Stimulated activated CD4-positive, alpha-beta T cell treated with anti-CD3 and anti-CD28 coated beads, Interleukin-4, amount 100 ng/mL, for 24 hours (primary cell): ENCODE measurements at regions not wholly inside any gene's neighbourhood (a gene's known extent, or its start where the extent isn't known, plus 50 kb on each side); places are given as distances from the start of the nearest gene placed in this dataset.

ENCODE experiments used
- DNase-seq: peaks from one replicate; pipeline ENCODE4 v3.0.0-alpha.2; 2020

DNA sequence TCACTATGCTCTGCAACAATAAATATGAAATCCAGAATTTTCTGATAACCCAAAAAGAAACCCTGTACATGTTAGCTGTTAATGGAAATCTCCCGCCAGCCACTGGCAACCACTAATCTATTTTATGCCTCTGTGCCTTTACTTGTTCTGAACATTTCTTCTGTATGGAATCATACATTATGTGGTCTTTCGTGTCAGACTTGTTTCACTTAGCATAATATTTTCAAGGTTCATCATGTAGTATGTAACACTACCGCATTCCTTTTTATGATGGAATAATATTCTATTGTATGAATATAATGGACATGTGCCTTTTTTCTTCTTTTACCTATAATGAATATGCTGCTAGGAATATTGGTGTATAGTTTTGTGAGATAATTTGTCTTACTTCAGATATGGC, 1123.3 kb downstream of the EFNB2 start:
- no peak for DNase-seq

DNA sequence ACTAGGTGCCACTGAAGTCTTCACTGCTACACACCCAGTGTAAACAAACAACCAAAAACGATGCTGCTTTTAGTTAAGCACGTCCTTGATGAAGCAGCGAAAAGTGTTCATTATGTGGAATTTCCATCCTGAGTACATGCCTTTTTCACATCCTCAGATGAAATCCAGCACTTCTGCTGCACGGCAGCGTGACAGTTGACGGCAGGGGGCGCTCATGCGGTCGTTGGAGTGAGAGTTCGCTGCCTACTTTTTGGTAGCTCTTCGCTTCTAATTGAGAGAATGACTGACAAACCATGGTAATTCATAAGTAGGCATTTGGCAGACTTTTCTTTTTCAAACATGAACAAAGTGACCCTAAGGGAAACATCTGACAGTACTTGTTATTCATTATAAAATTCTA, 1124.9 kb downstream of the EFNB2 start:
- peak; percentile 8 for DNase-seq

DNA sequence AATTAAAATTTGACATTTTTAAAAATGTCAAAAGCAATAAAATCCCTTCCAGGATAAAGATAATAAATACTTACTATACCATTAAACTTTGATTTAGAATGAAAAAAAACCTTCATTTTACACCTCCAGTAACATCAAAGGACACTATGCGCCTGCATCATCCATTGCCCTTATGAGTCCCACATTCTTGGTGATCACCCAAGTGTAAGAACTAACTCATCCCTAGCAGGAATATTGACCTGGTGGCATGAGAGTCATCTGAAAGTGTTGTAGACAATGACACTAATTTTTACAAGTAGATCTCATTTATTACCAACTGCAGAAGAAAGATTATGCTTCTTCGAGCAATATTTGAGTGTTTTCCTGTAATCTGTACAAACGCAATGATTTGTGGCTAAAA, 1128.9 kb downstream of the EFNB2 start:
- no peak for DNase-seq

DNA sequence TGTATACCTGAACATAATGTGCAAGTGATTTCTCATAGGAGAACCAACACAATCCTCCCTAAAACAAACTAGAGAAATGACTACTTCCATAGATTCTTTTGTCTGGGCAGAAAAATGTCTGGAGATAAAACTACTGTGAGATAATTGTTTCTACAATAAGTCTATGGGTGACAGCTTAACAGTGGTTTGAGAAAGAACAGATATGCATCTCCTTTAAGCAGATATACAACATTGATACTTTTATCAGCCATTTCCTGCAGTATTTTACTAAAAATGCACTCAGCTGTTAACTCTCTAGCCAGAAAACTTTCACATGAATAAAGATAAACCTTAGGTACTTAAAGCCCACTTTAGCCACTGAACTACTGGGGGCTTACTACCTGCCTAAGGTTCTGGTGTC, 1132.4 kb downstream of the EFNB2 start:
- DNase-seq = no peak

DNA sequence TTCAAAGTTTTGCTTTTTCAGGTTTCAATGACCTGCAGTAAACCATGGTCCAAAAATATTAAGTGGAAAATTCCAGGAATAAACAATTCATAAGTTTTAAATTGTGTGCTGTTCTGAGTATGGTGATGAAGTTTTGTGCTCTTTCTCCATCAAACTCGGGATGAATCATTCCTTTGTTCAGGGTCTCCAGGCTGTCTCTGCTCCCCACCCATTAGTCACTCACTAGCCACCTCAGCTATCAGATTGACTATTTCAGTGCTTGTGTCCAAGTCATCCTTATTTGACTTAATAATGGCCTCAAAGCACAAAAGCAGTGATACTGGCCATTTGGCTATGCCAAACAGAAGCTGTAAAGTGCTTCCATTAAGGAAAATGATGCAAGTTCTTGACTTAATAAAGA, 1140.4 kb downstream of the EFNB2 start:
- DNase-seq = no peak

DNA sequence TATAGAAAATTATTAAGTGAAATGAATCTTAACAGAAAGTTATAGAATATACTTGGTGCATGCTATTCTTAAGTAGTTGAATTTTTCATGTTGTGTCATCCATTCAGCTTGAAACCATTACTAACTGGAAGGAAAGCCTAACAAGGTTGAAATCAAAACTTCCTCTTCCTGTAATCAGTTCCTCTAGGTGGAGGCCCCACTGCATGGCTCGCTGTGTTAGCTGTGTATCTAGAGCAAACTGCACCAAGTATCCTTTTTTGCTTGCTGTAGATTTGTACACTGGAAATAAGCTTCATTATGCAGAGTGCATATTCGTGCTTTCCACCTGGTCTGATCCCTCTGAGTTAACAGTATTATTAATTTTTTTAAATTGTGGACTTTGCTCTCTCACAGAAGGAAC, 1146.1 kb downstream of the EFNB2 start:
- DNase-seq = no peak

DNA sequence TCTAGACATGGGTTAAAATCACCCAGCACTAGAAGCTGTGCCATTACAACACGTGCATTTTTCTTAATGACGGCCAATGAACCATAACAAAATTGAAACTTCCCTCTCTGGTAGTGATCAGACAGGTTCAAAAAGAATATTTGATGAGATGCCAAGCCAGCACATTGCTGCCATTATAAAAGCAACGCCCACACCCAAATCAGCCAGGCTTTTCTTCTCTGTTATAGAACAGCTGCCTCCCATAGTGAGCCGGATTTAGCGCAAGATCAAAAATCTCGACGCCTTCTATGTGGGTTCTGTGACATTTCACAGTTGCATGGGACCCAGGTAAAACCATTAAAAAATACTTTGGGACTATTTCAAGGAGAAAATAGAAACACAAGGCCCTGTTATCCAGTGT, 1158.0 kb downstream of the EFNB2 start:
- no peak for DNase-seq

DNA sequence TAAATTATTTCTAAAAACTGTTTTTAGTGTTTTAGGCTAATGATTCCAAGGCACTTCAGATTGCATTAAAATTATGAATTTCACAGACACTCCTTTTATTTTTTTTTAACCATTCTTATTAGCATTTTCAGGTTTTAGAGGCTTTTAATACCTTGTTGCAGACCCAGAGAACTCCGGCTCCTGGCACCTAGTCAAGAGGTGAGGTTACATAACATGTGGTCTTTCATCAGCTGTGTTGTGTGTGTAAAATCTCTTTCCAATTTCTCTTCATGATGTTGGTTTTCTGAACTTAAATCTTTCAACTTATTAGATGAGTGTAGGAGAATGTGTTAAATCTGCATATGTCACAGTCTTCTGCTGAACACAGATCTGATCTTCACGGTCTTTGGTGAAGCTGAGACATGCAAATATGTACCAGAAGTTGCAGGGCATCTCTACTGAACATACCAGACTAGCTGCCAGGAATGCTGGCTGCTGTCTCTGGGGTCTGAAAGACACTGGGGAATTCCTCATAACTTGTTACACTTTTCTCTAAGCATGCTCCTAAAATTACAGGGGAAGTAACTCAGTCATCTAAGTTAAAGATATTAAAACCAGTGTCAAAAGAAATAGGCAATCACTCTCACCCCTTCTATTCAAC, 1165.3 kb downstream of the EFNB2 start:
- no peak for DNase-seq

DNA sequence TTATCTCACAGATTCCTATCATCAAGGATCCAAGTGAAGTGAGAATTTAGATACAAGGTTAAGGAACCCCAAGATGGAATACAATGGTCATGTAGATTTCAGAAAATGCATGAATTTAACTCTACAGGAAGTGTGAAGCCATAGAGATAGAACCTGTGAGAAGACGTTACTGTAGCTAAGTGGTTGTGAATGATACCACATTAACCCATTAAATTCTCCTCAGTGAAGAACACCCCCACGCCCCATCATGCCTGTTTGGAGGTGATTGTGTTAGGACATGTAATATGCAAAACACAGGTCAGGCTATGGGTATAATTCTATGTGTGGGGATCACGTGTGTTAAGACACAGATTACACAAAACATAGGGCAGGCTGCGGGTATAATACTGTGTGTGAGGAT, 1166.7 kb downstream of the EFNB2 start:
- no peak for DNase-seq

DNA sequence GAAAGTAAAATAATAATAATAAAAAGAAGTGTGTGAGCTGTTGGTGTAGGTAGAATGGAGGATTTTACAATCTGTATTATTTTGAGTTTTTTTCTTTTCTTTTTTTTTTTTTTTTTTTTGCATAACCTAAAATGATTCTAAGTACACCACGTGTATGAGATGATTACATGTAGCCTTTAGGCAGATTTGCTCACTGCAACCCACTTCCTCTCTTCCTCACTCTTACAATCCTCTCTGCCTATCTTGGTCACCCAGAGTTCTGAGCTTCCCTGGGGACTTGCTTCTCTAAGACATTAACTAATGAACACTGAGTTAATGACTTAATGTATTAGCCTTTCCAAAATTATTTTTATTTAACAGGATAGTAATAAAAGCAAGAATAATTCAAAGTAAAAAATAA, 1169.6 kb downstream of the EFNB2 start:
- no peak for DNase-seq

DNA sequence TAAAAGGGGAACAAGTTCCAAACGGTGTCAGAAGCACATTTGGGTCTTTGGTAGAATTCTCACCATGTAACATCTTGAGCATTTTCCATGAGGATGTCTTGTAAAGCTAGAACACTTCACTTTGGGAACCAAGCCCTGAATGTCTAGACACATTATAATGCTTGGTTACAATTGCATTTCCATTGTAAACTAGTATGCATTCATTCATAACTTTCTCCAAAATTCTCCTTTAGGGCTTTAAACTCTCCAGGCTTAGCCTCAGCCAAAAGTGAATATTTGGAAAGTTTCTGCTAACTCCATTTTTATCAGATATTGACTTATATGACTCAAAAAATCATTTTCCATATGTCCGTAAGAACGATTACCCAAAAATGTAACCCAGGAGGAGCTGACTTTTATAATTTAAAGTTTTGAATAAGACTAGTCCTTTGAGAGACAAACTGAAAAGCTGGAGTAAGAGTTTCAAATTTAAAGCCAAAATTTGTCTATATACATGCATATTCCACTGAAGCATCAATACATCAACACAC, 1170.4 kb downstream of the EFNB2 start:
- DNase-seq = no peak

DNA sequence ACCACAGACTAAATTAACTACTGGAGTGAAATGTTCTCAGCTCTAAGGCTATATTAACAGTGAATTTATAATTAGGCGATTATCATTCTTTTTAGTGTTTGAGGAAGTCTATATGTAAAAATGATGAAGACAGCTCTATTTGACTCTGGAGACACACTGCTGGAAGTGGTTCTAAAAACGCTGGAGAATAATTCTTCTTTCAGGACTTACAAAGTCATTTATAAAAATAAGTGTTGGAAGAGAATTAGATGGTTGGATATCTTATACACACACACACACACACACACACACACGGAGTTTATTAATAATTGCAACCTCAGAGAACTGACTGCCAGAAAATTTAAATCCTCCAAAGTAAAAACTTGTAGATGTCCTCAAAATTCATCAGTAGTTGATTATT, 1171.3 kb downstream of the EFNB2 start:
- DNase-seq = no peak

DNA sequence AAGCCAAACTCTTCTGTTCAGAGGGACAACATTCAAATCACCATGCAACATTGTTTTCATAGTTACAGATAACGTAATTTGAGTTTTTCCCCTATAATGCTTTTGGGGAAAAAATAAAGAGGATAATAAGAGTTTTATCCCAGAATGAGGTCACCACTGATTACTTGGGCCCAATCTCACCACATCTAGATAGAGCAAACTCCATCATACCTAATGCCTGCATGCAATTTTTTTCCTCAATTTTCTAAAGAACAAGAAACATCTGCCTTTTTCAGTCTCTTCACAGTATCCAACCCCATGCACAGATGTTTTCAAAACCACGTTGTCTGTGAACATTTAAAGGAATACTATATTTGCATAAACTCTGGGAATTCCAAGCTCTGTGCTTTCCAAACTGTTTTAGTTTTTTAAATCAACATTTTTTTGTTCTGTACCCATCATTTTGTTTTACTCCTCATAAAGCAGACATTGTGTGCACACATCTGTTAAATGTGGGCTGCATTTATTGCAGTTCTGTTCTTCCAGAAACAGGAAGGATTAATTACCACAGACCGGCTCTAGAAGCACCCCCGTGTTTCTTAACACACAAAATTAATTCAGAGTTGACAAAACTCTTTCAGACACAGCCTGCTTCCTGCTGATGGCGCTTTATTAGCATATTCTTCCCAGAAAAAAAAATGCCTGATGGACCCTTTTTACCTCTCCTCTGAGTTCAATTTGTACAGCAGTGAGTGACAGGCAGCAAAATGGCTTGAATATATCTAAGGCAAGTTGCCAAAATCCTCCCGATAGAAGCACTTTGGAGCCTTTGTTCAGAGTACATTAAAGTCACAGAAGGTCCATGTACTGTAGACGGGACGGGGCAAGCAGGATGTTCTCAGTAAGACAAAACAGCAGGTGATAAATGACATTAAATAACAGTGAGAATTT, 1171.9 kb downstream of the EFNB2 start:
- DNase-seq = no peak

DNA sequence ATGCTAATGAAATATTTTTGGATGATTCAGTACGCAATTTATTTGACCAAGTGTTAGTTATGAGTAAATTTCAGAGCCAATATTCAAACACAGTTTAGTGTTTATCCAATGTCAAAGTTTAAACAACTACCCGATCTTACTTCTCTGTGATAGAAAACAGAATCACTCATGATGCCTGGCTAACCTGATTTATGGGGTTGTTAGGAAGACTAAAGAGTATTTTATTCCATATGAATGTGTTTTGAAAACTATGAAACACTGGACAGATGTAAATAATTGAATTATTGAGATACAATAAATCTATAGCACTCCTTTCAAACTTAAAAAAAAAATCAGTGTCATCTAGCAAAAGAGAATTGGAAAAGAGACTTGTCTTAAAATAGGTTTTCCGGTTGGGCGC, 1181.8 kb downstream of the EFNB2 start:
- DNase-seq = no peak

DNA sequence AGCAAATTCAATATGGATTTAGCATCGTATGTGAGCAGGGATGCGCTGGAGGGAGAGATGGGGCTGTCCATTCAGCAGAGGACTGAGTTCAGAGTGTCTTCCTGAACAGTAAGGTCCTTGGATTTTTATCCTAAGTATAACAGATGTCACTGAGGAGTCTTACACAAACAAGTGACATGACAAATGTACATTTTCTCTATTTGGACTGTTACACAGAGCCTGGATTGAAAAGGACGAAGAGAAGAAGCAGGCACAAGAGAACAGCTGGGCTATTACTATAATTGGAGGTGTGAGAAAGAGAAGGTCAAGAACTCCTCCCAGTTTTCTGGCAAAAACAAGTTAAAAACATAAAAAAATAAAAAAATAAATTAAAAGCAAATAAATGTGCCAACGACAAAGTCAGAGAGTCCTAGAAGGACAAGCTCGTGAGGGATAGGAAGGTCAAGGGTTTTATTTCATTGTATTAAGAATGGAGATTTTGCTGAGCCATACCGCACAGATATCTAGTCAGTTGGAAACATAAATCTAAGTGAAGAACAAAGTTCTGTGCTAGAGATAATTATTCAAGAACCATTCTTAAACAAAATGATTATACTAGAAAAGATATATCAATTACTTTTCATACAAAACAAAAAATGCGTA, 1186.3 kb downstream of the EFNB2 start:
- no peak for DNase-seq

DNA sequence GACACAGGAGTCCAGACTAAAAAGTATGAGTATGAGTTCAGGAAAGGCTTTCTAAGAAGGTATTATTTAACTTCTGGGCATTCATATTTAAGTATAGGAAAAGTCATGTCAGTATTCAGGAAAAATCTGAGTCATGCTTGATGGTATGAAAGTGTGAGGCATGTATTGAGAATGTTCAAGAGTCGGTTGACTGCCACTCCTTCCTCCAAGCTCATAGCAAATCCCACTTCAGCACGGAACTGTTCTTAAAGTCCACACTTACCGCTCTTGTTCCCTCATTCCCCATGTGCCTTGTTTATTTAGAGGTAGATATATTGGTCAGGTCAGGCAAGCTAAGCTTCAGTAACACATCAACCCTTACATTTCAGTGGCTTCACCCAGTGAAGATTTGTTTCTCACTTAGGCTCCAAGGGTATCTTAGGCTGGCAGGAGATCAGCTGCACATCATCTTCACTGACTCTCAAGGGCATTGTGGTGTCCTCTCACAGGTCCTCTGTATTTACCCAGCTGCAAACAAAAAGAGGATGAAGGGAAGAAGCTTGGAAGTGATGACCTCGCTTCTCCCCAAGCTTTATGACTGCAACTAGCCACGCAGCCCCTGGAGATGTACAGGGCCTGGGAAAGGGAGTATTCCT, 1189.2 kb downstream of the EFNB2 start:
- DNase-seq = no peak

DNA sequence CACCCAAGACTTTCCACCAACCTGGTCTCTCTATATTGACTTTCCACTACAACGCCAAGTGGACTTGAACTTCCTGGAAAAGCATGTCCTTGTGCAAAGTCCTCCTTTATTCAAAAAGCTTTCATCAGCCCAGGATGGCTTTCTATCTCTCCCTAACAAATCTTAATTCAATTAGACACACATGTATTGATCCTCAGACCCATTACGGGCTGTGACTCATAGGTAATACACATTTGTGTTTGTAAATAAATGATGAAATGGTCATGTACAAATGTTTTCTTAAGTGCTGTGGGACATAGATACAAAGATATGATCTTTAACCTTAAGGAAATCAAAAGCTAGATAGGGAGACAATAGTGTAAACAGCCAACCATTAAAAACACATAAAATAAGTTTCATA, 1189.7 kb downstream of the EFNB2 start:
- no peak for DNase-seq

DNA sequence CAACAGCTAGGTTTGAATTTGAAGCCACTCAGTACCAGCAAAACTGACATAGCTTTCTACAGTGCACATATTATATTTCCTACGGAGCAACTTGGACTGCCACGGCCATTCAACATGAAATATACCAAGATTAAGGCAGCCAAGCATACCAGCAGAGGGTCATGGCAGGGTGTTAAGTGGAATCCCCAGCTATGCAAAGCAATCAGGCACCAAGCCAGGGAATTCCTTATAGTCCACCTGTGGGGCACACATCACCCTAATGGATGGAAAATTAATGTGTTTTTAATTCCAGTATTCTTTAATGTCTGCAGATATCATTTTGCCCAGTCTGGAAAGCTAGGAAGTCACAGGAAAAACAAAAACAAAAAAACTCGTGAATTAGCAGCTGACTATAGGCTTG, 1190.3 kb downstream of the EFNB2 start:
- no peak for DNase-seq

DNA sequence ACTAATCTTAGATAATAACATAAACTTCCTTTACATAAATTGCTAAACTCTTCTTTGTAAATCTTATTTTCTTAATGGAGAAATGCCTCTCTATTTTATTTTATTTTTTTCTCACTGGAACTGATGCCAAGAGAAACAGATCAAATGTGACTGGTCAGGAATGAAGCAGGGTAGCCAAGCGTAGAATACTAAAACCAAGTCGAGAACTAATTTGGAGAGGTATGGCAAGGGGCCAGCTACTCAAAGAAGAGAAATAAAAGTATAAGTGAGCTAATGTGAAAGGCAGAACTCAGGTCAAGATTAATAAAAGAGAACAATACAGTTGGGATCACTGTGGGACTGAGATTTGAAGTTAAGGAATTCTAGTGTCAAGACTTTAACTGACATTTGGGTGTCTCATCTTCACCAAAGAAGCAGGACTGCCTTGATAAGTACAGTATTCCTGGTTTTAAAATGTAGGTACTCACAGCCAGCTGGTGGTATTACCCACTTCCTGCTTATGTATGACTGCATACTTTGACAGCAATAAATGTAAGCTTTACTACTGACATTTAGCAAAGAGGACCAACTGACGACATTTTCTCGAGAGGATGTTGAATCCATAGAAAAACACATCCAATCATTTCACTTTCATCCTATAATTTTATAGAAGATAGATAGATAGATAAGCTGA, 1192.2 kb downstream of the EFNB2 start:
- no peak for DNase-seq

DNA sequence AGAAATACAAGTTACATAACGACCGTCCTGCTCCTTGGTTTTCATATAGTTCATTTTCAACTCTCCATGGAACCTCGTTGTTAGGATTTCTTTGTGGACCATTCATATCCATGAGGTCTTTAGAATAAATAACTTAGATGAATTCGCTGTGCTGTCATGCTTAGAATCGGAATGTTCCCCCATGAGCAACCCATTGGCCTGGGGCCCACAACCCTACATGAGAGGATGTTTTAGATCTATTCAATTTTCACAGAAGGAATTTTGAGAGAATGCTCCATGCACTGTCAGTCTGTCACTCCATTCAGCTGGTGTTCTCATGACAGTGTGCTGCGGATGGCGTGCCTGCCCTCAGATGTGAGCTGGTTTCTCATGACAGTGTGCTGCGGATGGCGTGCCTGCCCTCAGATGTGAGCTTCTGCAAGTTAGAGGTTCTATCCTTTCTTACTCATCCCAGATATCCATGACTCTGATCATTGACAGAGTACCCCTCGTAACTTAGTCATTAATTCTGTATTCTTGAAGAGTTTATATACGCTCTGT, 1193.1 kb downstream of the EFNB2 start:
- no peak for DNase-seq

DNA sequence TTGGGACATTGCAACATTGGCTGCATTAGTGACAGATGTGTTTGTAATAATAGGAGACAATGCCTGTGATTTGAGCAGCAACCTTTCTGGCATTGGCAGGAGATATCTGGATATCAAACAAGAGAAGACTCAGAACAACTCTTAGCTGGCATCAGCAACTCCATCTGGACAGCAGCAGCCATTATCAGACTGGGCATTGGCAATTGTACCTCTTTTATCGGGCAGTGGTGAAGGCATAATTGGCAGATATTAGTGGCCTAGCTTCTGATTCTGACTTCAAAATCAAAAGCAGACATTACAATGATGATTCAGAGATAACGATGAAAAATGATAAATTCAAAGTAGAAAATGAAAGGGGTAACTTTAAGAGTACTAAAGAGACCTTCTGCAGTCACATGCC, 1193.7 kb downstream of the EFNB2 start:
- DNase-seq = no peak

DNA sequence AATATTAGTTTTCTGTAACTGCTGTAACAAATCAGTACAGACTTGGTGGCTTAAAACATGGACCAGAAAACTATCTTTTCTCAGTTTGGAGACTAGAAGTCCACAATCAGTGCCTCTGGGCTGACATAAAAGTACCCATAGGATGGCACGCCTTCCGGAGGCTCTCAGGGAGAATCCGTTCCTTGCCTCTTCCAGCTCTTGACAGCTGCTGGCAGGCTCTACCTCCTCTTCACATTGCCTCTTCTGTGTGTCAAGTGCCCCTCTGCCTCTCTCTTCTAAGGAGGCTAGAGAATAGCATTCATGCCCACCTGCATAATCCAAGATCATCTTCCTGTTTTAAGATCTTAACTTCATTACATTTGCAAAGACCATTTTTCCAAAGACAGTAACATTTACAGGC, 1194.2 kb downstream of the EFNB2 start:
- DNase-seq = no peak
